ENCODE measurements at regions not wholly inside any gene's neighbourhood (a gene's known extent, or its start where the extent isn't known, plus 50 kb on each side); places are given as distances from the start of the nearest gene placed in this dataset.

GRCh38 chrX:39814391-39814790 is 283.4 kb downstream of the BCOR start:
- TF ChIP-seq CTCF (IDR thresholded peaks at IDR 0.05; ENCODE audit: low read depth, low read length, poor library complexity, severe bottlenecking) (peak; percentile 39), EZH2phosphoT487 (IDR thresholded peaks at IDR 0.05; ENCODE audit: borderline replicate concordance, low read length) (no peak)

All from DOHH2 (cell line).